OCI-LY1 (cell line): ENCODE measurements at regions not wholly inside any gene's neighbourhood (a gene's known extent, or its start where the extent isn't known, plus 50 kb on each side); places are given as distances from the start of the nearest gene placed in this dataset.

Experiments used
- H2AFZ ChIP-seq: fragments of 200-600 bp; sonication (generic), shearing (Covaris generic); 2 replicates; pipeline ENCODE4 v1.6.0; 2014; ENCODE audit warnings: antibody characterized with exemption, mild to moderate bottlenecking, low read length
- H3F3A ChIP-seq: fragments of 200-600 bp; sonication (generic), shearing (Covaris generic); 2 replicates; pipeline ENCODE4 v1.6.0; 2014; ENCODE audit warnings: mild to moderate bottlenecking, antibody characterized with exemption, low read length, moderate library complexity; ENCODE audit not compliant: insufficient read depth
- H3K27ac ChIP-seq: fragments of 200-600 bp; sonication (generic); 2 replicates; pipeline ENCODE4 v1.5.1; 2014; ENCODE audit warnings: low read length, mixed run types, mild to moderate bottlenecking, low read depth; ENCODE audit not compliant: poor library complexity, severe bottlenecking
- H3K27me3 ChIP-seq: fragments of 200-600 bp; sonication (generic); 2 replicates; pipeline ENCODE4 v1.6.0; 2014; ENCODE audit warnings: antibody characterized with exemption, mild to moderate bottlenecking, low read length, moderate library complexity; ENCODE audit not compliant: insufficient read depth
- H3K36me3 ChIP-seq: fragments of 200-600 bp; sonication (generic); 2 replicates; pipeline ENCODE4 v1.6.1; 2014; ENCODE audit warnings: mild to moderate bottlenecking, antibody characterized with exemption, low read length, moderate library complexity, mixed read lengths; ENCODE audit not compliant: insufficient read depth
- H3K4me1 ChIP-seq: fragments of 200-600 bp; sonication (generic); 2 replicates; pipeline ENCODE4 v1.5.1; 2014; ENCODE audit warnings: mild to moderate bottlenecking, low read length, moderate library complexity; ENCODE audit not compliant: insufficient read depth, severe bottlenecking
- H3K4me2 ChIP-seq: fragments of 200-600 bp; sonication (generic), shearing (Covaris generic); 2 replicates; pipeline ENCODE4 v1.6.1; 2014; ENCODE audit warnings: low read length
- H3K4me3 ChIP-seq: fragments of 200-600 bp; sonication (generic); 2 replicates; pipeline ENCODE4 v1.5.1; 2014; ENCODE audit warnings: low read length, low read depth, mild to moderate bottlenecking, mixed read lengths; ENCODE audit not compliant: poor library complexity, severe bottlenecking
- H3K79me2 ChIP-seq: fragments of 200-600 bp; shearing (Covaris generic); 2 replicates; pipeline ENCODE4 v1.6.1; 2016; ENCODE audit warnings: mixed run types, low read length, mixed read lengths; ENCODE audit not compliant: insufficient read depth
- H3K9ac ChIP-seq: fragments of 200-600 bp; sonication (generic), shearing (Covaris generic); 2 replicates; pipeline ENCODE4 v1.6.1; 2014; ENCODE audit warnings: mild to moderate bottlenecking, low read length, mixed read lengths
- H3K9me2 ChIP-seq: fragments of 200-600 bp; sonication (generic), shearing (Covaris generic); 2 replicates; pipeline ENCODE4 v1.6.1; 2014; ENCODE audit warnings: low read depth, mild to moderate bottlenecking, low read length, mixed read lengths
- H3K9me3 ChIP-seq: fragments of 200-600 bp; shearing (Covaris generic); 2 replicates; pipeline ENCODE4 v1.6.1; 2014; ENCODE audit warnings: low read length, mixed read lengths
- H4K20me1 ChIP-seq: fragments of 200-600 bp; sonication (generic), shearing (Covaris generic); 2 replicates; pipeline ENCODE4 v1.6.0; 2016; ENCODE audit warnings: mild to moderate bottlenecking, low read length; ENCODE audit not compliant: insufficient read depth
- EZH2 ChIP-seq: fragments of 200-600 bp; sonication (generic), shearing (Covaris generic); IDR thresholded peaks from 2 replicates; pipeline ENCODE4 v1.8.0; 2017; ENCODE audit warnings: borderline replicate concordance, mixed run types, mild to moderate bottlenecking, antibody characterized with exemption, low read length, moderate library complexity, mixed read lengths
- TF ChIP-seq, protein P1 (sequence below): fragments of 200-600 bp; sonication (generic), shearing (Covaris generic); IDR thresholded peaks from 2 replicates; pipeline ENCODE4 v1.5.1; 2017; ENCODE audit warnings: mild to moderate bottlenecking, antibody characterized with exemption, low read length, moderate library complexity, mixed read lengths

DNA sequence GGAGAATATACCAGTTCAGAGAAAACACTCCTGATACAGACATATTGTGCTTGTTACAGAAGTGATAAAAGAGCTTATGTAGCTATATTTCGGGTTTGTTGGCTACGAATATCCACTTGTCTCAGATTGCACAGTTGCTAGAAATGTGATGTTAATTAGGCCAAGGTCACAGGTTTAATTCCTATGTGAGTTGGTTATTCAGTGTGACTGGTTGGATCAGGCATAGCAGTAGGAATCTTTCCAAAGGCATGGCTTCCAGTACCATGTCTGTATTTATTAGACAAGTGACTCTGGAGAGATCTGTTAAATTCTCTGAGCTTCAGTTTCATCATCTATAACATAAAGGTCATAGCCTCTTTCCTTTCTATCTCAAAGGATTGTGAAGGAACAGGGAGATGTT is 152.7 kb upstream of the KITLG start:
- no peaks in the 10 kb centered on the region for H3K9me3 ChIP-seq
- no peaks in the 10 kb centered on the region for H3K79me2 ChIP-seq
- no peak overlapping the region for H3K4me3 ChIP-seq
- no peak overlapping the region for H2AFZ ChIP-seq
- no peak overlapping the region for H3K9ac ChIP-seq
- no peaks in the 10 kb centered on the region for H3K27me3 ChIP-seq
- no peak for TF ChIP-seq EZH2
- H3F3A ChIP-seq, result no peaks in the 10 kb centered on the region
- H3K27ac ChIP-seq, result no peak overlapping the region
- no peaks in the 10 kb centered on the region for H3K36me3 ChIP-seq
- H3K4me1 ChIP-seq, result no peaks in the 10 kb centered on the region
- no peaks in the 10 kb centered on the region for H3K9me2 ChIP-seq
- H3K4me2 ChIP-seq, result no peak overlapping the region
- no peaks in the 10 kb centered on the region for H4K20me1 ChIP-seq

DNA sequence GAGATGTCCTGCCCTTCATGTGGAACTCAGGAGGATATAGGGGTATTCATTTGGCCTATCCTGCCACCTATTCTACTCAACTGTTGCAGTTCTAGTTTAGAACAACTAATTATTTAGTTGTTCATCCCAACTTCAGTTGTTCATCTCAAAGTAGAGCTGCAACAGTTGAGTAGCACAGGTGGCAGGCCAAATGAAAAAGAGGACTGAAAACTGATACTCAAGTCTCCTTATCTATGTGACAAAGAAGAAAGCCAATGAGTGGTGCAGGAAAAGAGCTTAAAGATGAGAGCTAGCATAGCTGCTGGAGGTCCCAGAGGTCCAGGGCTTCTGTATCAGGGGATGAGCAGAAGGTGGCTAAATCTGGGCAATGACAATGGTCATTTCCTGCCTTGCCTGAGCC is 148.9 kb upstream of the KITLG start:
- TF ChIP-seq, protein P1, sequence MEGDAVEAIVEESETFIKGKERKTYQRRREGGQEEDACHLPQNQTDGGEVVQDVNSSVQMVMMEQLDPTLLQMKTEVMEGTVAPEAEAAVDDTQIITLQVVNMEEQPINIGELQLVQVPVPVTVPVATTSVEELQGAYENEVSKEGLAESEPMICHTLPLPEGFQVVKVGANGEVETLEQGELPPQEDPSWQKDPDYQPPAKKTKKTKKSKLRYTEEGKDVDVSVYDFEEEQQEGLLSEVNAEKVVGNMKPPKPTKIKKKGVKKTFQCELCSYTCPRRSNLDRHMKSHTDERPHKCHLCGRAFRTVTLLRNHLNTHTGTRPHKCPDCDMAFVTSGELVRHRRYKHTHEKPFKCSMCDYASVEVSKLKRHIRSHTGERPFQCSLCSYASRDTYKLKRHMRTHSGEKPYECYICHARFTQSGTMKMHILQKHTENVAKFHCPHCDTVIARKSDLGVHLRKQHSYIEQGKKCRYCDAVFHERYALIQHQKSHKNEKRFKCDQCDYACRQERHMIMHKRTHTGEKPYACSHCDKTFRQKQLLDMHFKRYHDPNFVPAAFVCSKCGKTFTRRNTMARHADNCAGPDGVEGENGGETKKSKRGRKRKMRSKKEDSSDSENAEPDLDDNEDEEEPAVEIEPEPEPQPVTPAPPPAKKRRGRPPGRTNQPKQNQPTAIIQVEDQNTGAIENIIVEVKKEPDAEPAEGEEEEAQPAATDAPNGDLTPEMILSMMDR, result no peak
- TF ChIP-seq EZH2, result no peak
- H3K9me3 ChIP-seq, result no peaks in the 10 kb centered on the region
- H3K4me1 ChIP-seq, result no peaks in the 10 kb centered on the region
- H3K36me3 ChIP-seq, result no peaks in the 10 kb centered on the region
- H3K27ac ChIP-seq, result no peak overlapping the region
- H3K4me2 ChIP-seq, result no peak overlapping the region
- H3K9me2 ChIP-seq, result no peaks in the 10 kb centered on the region
- H3K79me2 ChIP-seq, result no peaks in the 10 kb centered on the region
- H3K9ac ChIP-seq, result no peak overlapping the region
- no peak overlapping the region for H3K4me3 ChIP-seq
- no peaks in the 10 kb centered on the region for H3F3A ChIP-seq
- no peaks in the 10 kb centered on the region for H4K20me1 ChIP-seq
- H3K27me3 ChIP-seq, result no peaks in the 10 kb centered on the region
- no peak overlapping the region for H2AFZ ChIP-seq

DNA sequence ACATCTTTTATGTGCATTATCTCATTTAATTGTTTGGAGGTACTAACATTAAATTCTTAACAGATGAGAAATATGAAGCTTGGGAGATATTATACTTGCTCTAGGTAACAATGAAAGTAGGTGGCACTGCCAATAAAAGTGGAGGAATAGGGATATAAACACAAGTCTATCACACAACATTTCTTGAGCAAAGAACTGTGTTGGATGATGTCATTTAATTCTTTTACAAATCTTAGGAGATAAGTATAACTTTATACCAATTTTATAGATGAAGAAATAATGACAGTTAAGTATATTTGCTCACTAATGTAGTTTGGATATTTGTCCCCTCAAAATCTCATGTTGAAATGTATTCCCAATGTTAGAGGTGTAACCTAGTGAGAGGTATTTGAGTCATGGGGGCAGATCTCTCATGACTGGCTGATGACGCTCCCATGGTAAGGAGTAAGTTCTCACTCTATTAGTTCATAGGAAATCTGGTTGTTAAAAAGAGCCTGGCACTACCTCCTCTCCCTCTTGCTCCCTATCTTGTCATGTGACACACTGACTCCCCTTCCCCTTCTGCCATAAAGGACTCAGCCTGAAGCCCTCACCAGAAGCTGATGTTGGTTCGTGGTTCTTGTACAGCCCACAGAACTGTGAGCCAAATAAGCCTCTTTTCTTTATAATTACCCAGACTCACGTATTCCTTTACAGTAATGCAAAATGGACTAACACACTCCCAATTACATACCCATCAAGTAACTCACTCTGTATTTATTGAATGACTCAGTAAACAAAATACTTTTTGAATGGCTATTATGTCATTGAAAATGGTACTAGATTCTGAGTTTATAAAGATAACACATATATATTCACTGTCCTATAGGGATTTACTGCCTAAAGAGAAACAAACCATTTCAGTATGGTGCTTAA is 146.8 kb upstream of the KITLG start:
- Histone ChIP-seq H4K20me1 (no peaks in the 10 kb centered on the region), H3K4me2 (no peak overlapping the region), H2AFZ (no peak overlapping the region), H3K79me2 (no peaks in the 10 kb centered on the region), H3K4me1 (no peaks in the 10 kb centered on the region), H3K9ac (no peak overlapping the region), H3K4me3 (no peak overlapping the region), H3K27me3 (no peaks in the 10 kb centered on the region), H3K9me3 (no peaks in the 10 kb centered on the region), H3K27ac (no peak overlapping the region), H3F3A (no peaks in the 10 kb centered on the region), H3K36me3 (no peaks in the 10 kb centered on the region), H3K9me2 (no peaks in the 10 kb centered on the region)
- TF ChIP-seq EZH2, result no peak
- TF ChIP-seq, protein P1, result no peak
